ENCODE measurements at regions not wholly inside any gene's neighbourhood (a gene's known extent, or its start where the extent isn't known, plus 50 kb on each side); places are given as distances from the start of the nearest gene placed in this dataset.

GRCh38 chr10:29751240-29751639 lies 116.5 kb upstream of the SVIL start:
- TF ChIP-seq EZH2phosphoT487 (IDR thresholded peaks at IDR 0.05; ENCODE audit: insufficient read depth, low read depth) (no peak), EZH2 (IDR thresholded peaks at IDR 0.05; ENCODE audit: insufficient read depth, poor library complexity, severe bottlenecking) (no peak)

Data from GM23248 (cell line).